ENCODE measurements at regions not wholly inside any gene's neighbourhood (a gene's known extent, or its start where the extent isn't known, plus 50 kb on each side); places are given as distances from the start of the nearest gene placed in this dataset.

- TF ChIP-seq RAD21 (IDR thresholded peaks at IDR 0.05), result no peak
- no peak for TF ChIP-seq HNF4A (conservative IDR thresholded peaks at IDR 0.05)
- TF ChIP-seq SP1 (IDR thresholded peaks at IDR 0.05), result no peak
- TF ChIP-seq REST (IDR thresholded peaks at IDR 0.05), result no peak
- no peak for TF ChIP-seq CTCF (IDR thresholded peaks at IDR 0.05; ENCODE audit: low read depth, low read length, missing input control)
- no peak for TF ChIP-seq GABPA (IDR thresholded peaks at IDR 0.05 in 1 of 2, conservative IDR thresholded peaks at IDR 0.05 in 1 of 2)
- TF ChIP-seq JUND (IDR thresholded peaks at IDR 0.05), result no peak
- no peak for TF ChIP-seq NR2F2 (IDR thresholded peaks at IDR 0.05)
- TF ChIP-seq YY1 (IDR thresholded peaks at IDR 0.05), result no peak
- no peak for TF ChIP-seq TAF1 (conservative IDR thresholded peaks at IDR 0.05)
- no peak for TF ChIP-seq MAX (IDR thresholded peaks at IDR 0.05)
- no peak for TF ChIP-seq FOXA1 (IDR thresholded peaks at IDR 0.05)
Measured at GRCh38 chr9:94175669-94176068, 83.4 kb upstream of the ZNF169 start.

Measured in liver (tissue), 3 donors.